ENCODE measurements at regions not wholly inside any gene's neighbourhood (a gene's known extent, or its start where the extent isn't known, plus 50 kb on each side); places are given as distances from the start of the nearest gene placed in this dataset.

DNA sequence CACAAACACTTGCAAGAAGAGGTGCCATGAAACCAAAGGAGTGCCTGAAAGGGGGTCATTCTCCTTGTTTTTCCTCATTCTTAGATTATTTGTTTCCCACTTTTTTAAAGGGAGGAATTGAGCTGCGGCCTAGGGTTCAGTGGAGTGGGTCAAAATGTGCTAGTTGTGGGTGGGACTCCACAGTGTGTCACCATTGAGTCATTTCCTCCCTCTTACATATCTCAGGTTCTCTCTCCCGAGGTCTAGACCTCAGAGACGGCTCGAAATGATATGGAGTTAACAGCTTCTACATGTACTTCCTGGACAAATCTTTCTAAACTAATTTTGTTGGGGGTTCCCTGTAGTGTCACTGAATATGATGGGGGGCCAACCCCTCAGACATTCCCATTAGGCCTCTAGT, 328.4 kb upstream of the SPANXN1 start:
- DNase-seq (no peak), ATAC-seq (no peak)
- Histone ChIP-seq H3K27me3 (ENCODE audit: low read depth) (no peaks in the 10 kb centered on the region), H3K9me3 (no peaks in the 10 kb centered on the region), H3K36me3 (no peaks in the 10 kb centered on the region), H3K4me3 (no peak overlapping the region), H3K4me1 (no peaks in the 10 kb centered on the region), H3K27ac (no peak overlapping the region)
- intact Hi-C loops (cut with DNase I) = no loop called here
- TF ChIP-seq, protein P1, sequence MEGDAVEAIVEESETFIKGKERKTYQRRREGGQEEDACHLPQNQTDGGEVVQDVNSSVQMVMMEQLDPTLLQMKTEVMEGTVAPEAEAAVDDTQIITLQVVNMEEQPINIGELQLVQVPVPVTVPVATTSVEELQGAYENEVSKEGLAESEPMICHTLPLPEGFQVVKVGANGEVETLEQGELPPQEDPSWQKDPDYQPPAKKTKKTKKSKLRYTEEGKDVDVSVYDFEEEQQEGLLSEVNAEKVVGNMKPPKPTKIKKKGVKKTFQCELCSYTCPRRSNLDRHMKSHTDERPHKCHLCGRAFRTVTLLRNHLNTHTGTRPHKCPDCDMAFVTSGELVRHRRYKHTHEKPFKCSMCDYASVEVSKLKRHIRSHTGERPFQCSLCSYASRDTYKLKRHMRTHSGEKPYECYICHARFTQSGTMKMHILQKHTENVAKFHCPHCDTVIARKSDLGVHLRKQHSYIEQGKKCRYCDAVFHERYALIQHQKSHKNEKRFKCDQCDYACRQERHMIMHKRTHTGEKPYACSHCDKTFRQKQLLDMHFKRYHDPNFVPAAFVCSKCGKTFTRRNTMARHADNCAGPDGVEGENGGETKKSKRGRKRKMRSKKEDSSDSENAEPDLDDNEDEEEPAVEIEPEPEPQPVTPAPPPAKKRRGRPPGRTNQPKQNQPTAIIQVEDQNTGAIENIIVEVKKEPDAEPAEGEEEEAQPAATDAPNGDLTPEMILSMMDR (IDR thresholded peaks at IDR 0.05) = no peak

DNA sequence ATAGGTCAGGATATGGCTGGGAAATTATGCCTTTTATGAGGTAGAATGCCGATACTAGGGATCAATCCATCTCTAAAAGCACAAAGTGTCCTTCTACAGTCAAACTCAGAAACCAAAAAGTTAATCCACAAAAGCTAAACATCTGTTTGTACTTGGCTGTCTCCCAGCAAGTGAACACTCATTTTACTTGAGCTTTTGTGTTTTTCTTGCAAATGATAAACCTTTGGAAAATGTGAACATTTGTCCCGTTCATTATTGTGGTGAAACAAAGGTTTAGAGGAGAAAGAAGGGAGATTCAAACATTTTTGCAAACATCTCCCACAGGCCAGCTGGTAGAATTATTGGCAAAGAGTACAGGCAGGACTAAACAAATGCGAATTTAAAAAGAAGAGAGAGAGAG, 300.6 kb upstream of the SPANXN1 start:
- ATAC-seq (no peak), DNase-seq (no peak)
- H3K27ac ChIP-seq = no peak overlapping the region
- no peaks in the 10 kb centered on the region for H3K27me3 ChIP-seq (ENCODE audit: low read depth)
- no peak overlapping the region for H3K4me3 ChIP-seq
- H3K36me3 ChIP-seq = no peaks in the 10 kb centered on the region
- TF ChIP-seq, protein P1 (IDR thresholded peaks at IDR 0.05) = no peak
- H3K9me3 ChIP-seq = no peaks in the 10 kb centered on the region
- intact Hi-C loops (cut with DNase I) = no loop called here
- no peaks in the 10 kb centered on the region for H3K4me1 ChIP-seq

All from lower lobe of right lung (tissue), 2 donors.